ENCODE measurements at regions not wholly inside any gene's neighbourhood (a gene's known extent, or its start where the extent isn't known, plus 50 kb on each side); places are given as distances from the start of the nearest gene placed in this dataset.

GRCh38 chrX:82218361-82218760, 1016.5 kb downstream of the SH3BGRL start:
- Histone ChIP-seq H3K9me3 (ENCODE audit: control insufficient read depth, insufficient read depth, low read depth, low read length) (peaks cover 6% of the 10 kb centered on the region), H3K27ac (ENCODE audit: extremely low read depth, low read depth, low read length) (no peak overlapping the region), H3K4me1 (ENCODE audit: control insufficient read depth, insufficient read depth, low read length) (no peaks in the 10 kb centered on the region), H3K36me3 (ENCODE audit: control insufficient read depth in 2 of 2, insufficient read depth in 1 of 2, low read length in 2 of 2) (no peaks in the 10 kb centered on the region; a peak in 1 of 3 replicates), H3K4me3 (ENCODE audit: low read depth, low read length) (no peak overlapping the region)
- TF ChIP-seq PRDM6 (tag by site-specific recombination; IDR thresholded peaks at IDR 0.05) (no peak), ZNF654 (tag by site-specific recombination; IDR thresholded peaks at IDR 0.05; ENCODE audit: low read depth) (peak; percentile 46), ZXDB (tag by site-specific recombination; IDR thresholded peaks at IDR 0.05) (no peak), TSHZ1 (tag by site-specific recombination; IDR thresholded peaks at IDR 0.05; ENCODE audit: borderline replicate concordance) (no peak)
- CTCF ChIA-PET, result interaction anchor here (0.7 to 1.4 kb wide), 4 partner anchors 12 to 825 kb away, joined by 3 to 8 read pairs (median 4); no protein-coding TSS in a partner anchor
- POLR2A ChIA-PET, result no interaction called here

GRCh38 chrX:82219129-82219528, 1017.2 kb downstream of the SH3BGRL start:
- H3K27ac ChIP-seq (ENCODE audit: extremely low read depth, low read depth, low read length), result no peak overlapping the region
- H3K36me3 ChIP-seq (ENCODE audit: control insufficient read depth in 2 of 2, insufficient read depth in 1 of 2, low read length in 2 of 2), result no peaks in the 10 kb centered on the region; a peak in 1 of 3 replicates
- H3K9me3 ChIP-seq (ENCODE audit: control insufficient read depth, insufficient read depth, low read depth, low read length), result peaks cover 6% of the 10 kb centered on the region
- TF ChIP-seq ZNF214 (tag by site-specific recombination; IDR thresholded peaks at IDR 0.05; ENCODE audit: borderline replicate concordance), result no peak
- no peak for TF ChIP-seq ZNF76 (tag by site-specific recombination; IDR thresholded peaks at IDR 0.05; ENCODE audit: borderline replicate concordance, low read depth)
- no peak for TF ChIP-seq ZEB2 (tag by site-specific recombination; IDR thresholded peaks at IDR 0.05)
- no peak for TF ChIP-seq ELK4 (IDR thresholded peaks at IDR 0.05; ENCODE audit: borderline replicate concordance, low read depth, low read length)
- H3K4me1 ChIP-seq (ENCODE audit: control insufficient read depth, insufficient read depth, low read length), result no peaks in the 10 kb centered on the region
- POLR2A ChIA-PET, result no interaction called here
- CTCF ChIA-PET, result interaction anchor here (0.9 kb wide), 1 partner anchor 45 kb away, joined by 5 read pairs; no protein-coding TSS in a partner anchor
- H3K4me3 ChIP-seq (ENCODE audit: low read depth, low read length), result no peak overlapping the region

- Histone ChIP-seq H3K36me3 (ENCODE audit: control insufficient read depth in 2 of 2, insufficient read depth in 1 of 2, low read length in 2 of 2) (no peaks in the 10 kb centered on the region), H3K9me3 (ENCODE audit: control insufficient read depth, insufficient read depth, low read depth, low read length) (peaks cover 8% of the 10 kb centered on the region), H3K4me3 (ENCODE audit: low read depth, low read length) (no peak overlapping the region), H3K4me1 (ENCODE audit: control insufficient read depth, insufficient read depth, low read length) (no peaks in the 10 kb centered on the region), H3K27ac (ENCODE audit: extremely low read depth, low read depth, low read length) (no peak overlapping the region)
- ChIA-PET CTCF (no interaction called here), POLR2A (no interaction called here)
- TF ChIP-seq ZNF335 (tag by site-specific recombination; conservative IDR thresholded peaks at IDR 0.05), result no peak
Measured at GRCh38 chrX:82224961-82225360, 1023.1 kb downstream of the SH3BGRL start.

- peaks cover 4% of the 10 kb centered on the region for H3K9me3 ChIP-seq (ENCODE audit: control insufficient read depth, insufficient read depth, low read depth, low read length)
- CTCF ChIA-PET, result interaction anchor here (0.7 kb wide), 2 partner anchors 53 to 941 kb away, joined by 3 read pairs; no protein-coding TSS in a partner anchor
- no peak for TF ChIP-seq ZNF561 (tag by site-specific recombination; IDR thresholded peaks at IDR 0.05; ENCODE audit: borderline replicate concordance)
- no peak for TF ChIP-seq ZNF26 (tag by site-specific recombination; IDR thresholded peaks at IDR 0.05)
- no peak for TF ChIP-seq ZNF138 (tag by site-specific recombination; IDR thresholded peaks at IDR 0.05; ENCODE audit: borderline replicate concordance)
- TF ChIP-seq ZEB2 (tag by site-specific recombination; IDR thresholded peaks at IDR 0.05), result no peak
- no peak for TF ChIP-seq ZSCAN5A (tag by site-specific recombination; IDR thresholded peaks at IDR 0.05)
- TF ChIP-seq ZNF362 (tag by site-specific recombination; IDR thresholded peaks at IDR 0.05), result no peak
Measured at GRCh38 chrX:82230013-82230412, 1028.1 kb downstream of the SH3BGRL start.

More at GRCh38 chrX:82230013-82230412, 1028.1 kb downstream of the SH3BGRL start:
- POLR2A ChIA-PET, result no interaction called here
- no peaks in the 10 kb centered on the region for H3K4me1 ChIP-seq (ENCODE audit: control insufficient read depth, insufficient read depth, low read length)
- H3K4me3 ChIP-seq (ENCODE audit: low read depth, low read length), result no peak overlapping the region
- no peak overlapping the region for H3K27ac ChIP-seq (ENCODE audit: extremely low read depth, low read depth, low read length)
- no peaks in the 10 kb centered on the region for H3K36me3 ChIP-seq (ENCODE audit: control insufficient read depth in 2 of 2, insufficient read depth in 1 of 2, low read length in 2 of 2)

Measured in HEK293 (cell line).